ENCODE measurements at regions not wholly inside any gene's neighbourhood (a gene's known extent, or its start where the extent isn't known, plus 50 kb on each side); places are given as distances from the start of the nearest gene placed in this dataset.

DNA sequence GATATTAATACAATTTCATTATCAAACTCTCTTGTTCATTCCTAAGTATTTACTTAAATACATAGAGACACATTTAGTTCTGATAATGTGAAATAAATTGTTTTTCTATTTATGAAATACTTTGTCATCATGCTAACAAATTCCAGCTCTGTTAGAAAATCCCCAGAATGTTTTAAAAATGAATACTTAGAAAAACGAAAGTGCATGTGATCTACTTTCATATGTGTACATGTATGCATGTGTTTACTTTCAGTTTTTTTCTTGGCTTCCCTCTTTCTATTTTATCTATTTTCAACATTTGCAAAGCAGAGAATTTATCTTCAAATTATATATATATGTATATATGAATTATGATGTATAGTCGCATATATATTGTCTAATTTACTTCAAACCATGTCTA lies 1110.0 kb upstream of the PCDH20 start:
- TF ChIP-seq EZH2 (IDR thresholded peaks at IDR 0.05) (no peak), POLR2AphosphoS5 (IDR thresholded peaks at IDR 0.05; ENCODE audit: borderline replicate concordance, low read depth, low read length) (no peak), FOXP2 (optimal IDR thresholded peaks at IDR 0.05; ENCODE audit: control extremely low read depth, extremely low read length, insufficient read depth) (no peak)
